MCF 10A (cell line): ENCODE measurements at regions not wholly inside any gene's neighbourhood (a gene's known extent, or its start where the extent isn't known, plus 50 kb on each side); places are given as distances from the start of the nearest gene placed in this dataset.

Source experiments
- BruUV-seq: library from RNA; stranded (reverse); fragments of 400-500 nt; replicated peaks from 2 replicates; lab custom pipeline; 2021; lab: Mats Ljungman, UMichigan
- CTCF ChIA-PET: fragments of 300-600 bp; sonication (Branson Sonifier 250); formaldehyde crosslinking; extraction: SDS; loops from one replicate; lab custom pipeline; 2021; ENCODE audit warnings: antibody characterized with exemption, inconsistent platforms; lab: Yijun Ruan, JAX
- POLR2A ChIA-PET: fragments of 300-600, 350-650 bp; sonication (Branson Sonifier 250); formaldehyde crosslinking; extraction: SDS; loops from one replicate; lab custom pipeline; 2020; ENCODE audit warnings: antibody characterized with exemption, inconsistent platforms; lab: Yijun Ruan, JAX
- DNase-seq: peaks from one replicate; pipeline ENCODE4 v3.0.0-alpha.2; 2018; ENCODE audit not compliant: unreplicated experiment
- H3K27ac Mint-ChIP-seq: one replicate; pipeline ENCODE4 v1.8.0; 2022; ENCODE audit warnings: mild to moderate bottlenecking, low read depth, mixed read lengths; ENCODE audit not compliant: unreplicated experiment
- H3K27me3 Mint-ChIP-seq: one replicate; pipeline ENCODE4 v1.8.0; 2022; ENCODE audit warnings: mixed read lengths; ENCODE audit not compliant: insufficient read depth, unreplicated experiment
- H3K36me3 Mint-ChIP-seq: one replicate; pipeline ENCODE4 v1.8.0; 2022; ENCODE audit warnings: mild to moderate bottlenecking, moderate library complexity, mixed read lengths; ENCODE audit not compliant: insufficient read depth, unreplicated experiment
- H3K4me1 Mint-ChIP-seq: one replicate; pipeline ENCODE4 v1.8.0; 2022; ENCODE audit warnings: mixed read lengths; ENCODE audit not compliant: insufficient read depth, unreplicated experiment
- H3K4me3 Mint-ChIP-seq: one replicate; pipeline ENCODE4 v1.8.0; 2022; ENCODE audit warnings: mild to moderate bottlenecking, moderate library complexity, mixed read lengths; ENCODE audit not compliant: unreplicated experiment
- H3K9me3 Mint-ChIP-seq: one replicate; pipeline ENCODE4 v1.8.0; 2022; ENCODE audit warnings: mixed read lengths; ENCODE audit not compliant: unreplicated experiment
- CTCF ChIP-seq: fragments of 200-600 bp; IDR thresholded peaks from one replicate; pipeline ENCODE4 v1.8.0; 2022; ENCODE audit warnings: antibody characterized with exemption, mild to moderate bottlenecking; ENCODE audit not compliant: unreplicated experiment
- intact Hi-C: fragments of 100-400 bp; cut with micrococcal nuclease; formaldehyde crosslinking; loops from 2 replicates; pipeline ENCODE4 v1.14.1; 2022

- intact Hi-C loops: loop anchor here (1.0 to 2.0 kb wide), 7 partner anchors 55 to 452 kb away; partner anchors contain the start of gene GLUL
- peak; percentile 94 for DNase-seq
- ChIA-PET CTCF (interaction anchor here (0.6 to 11.8 kb wide), 78 partner anchors 9 to 859 kb away, joined by 3 to 353 read pairs (median 6); partner anchors contain the start of genes GLUL, RNASEL and TEDDM1), POLR2A (interaction anchor here (0.6 to 9.7 kb wide), 38 partner anchors 10 to 651 kb away, joined by 3 to 321 read pairs (median 6); partner anchors contain the start of gene RNASEL)
- Mint-ChIP-seq H3K4me3 (peak overlapping the region; percentile 28), H3K36me3 (peaks cover 1% of the 10 kb centered on the region), H3K27me3 (no peaks in the 10 kb centered on the region), H3K4me1 (peaks cover 53% of the 10 kb centered on the region), H3K9me3 (no peaks in the 10 kb centered on the region), H3K27ac (peak overlapping the region; percentile 97)
- no TSS peak for BruUV-seq
- TF ChIP-seq CTCF: peak; percentile 95
These were observed 81.7 kb upstream of the ZNF648 start for GRCh38 chr1:182143154-182143657.

- Mint-ChIP-seq H3K36me3 (no peaks in the 10 kb centered on the region), H3K4me3 (no peak overlapping the region), H3K9me3 (no peaks in the 10 kb centered on the region)
These were observed 81.1 kb upstream of the ZNF648 start for GRCh38 chr1:182142621-182143020.

GRCh38 chr1:182141040-182141439 lies 79.5 kb upstream of the ZNF648 start:
- peak; percentile 24 for DNase-seq
- no peaks in the 10 kb centered on the region for H3K36me3 Mint-ChIP-seq
- peak overlapping the region; percentile 9 for H3K27ac Mint-ChIP-seq
- H3K4me1 Mint-ChIP-seq: peaks cover 48% of the 10 kb centered on the region
- ChIA-PET POLR2A (interaction anchor here (0.6 to 2.9 kb wide), 14 partner anchors 9 to 488 kb away, joined by 3 to 21 read pairs (median 3); no protein-coding TSS in a partner anchor), CTCF (interaction anchor here (0.6 to 11.8 kb wide), 17 partner anchors 12 to 664 kb away, joined by 3 to 353 read pairs (median 5); partner anchors contain the start of genes GLUL and TEDDM1)
- no peak overlapping the region for H3K4me3 Mint-ChIP-seq
- no peak for TF ChIP-seq CTCF
- intact Hi-C loops: no loop called here
- no peaks in the 10 kb centered on the region for H3K27me3 Mint-ChIP-seq
- BruUV-seq: no TSS peak
- H3K9me3 Mint-ChIP-seq: no peaks in the 10 kb centered on the region

More at GRCh38 chr1:182142621-182143020, 81.1 kb upstream of the ZNF648 start:
- TF ChIP-seq CTCF: no peak
- intact Hi-C loops: loop anchor here (1.0 to 2.0 kb wide), 7 partner anchors 56 to 453 kb away; partner anchors contain the start of gene GLUL
- DNase-seq: no peak
- Mint-ChIP-seq H3K4me1 (peaks cover 53% of the 10 kb centered on the region), H3K27ac (peak overlapping the region; percentile 97), H3K27me3 (no peaks in the 10 kb centered on the region)
- ChIA-PET POLR2A (interaction anchor here (0.7 to 9.7 kb wide), 24 partner anchors 10 to 447 kb away, joined by 3 to 321 read pairs (median 11); partner anchors contain the start of gene RNASEL), CTCF (interaction anchor here (0.6 to 11.8 kb wide), 59 partner anchors 10 to 887 kb away, joined by 3 to 353 read pairs (median 7); partner anchors contain the start of genes GLUL, RNASEL and TEDDM1)
- no TSS peak for BruUV-seq

GRCh38 chr1:182139496-182139895 lies 78.0 kb upstream of the ZNF648 start:
- peaks cover 33% of the 10 kb centered on the region for H3K4me1 Mint-ChIP-seq
- DNase-seq: no peak
- ChIA-PET CTCF (interaction anchor here (0.6 to 9.4 kb wide), 6 partner anchors 36 to 257 kb away, joined by 3 to 353 read pairs (median 48); partner anchors contain the start of genes GLUL and TEDDM1), POLR2A (interaction anchor here (0.8 to 2.9 kb wide), 4 partner anchors 11 to 51 kb away, joined by 3 to 21 read pairs (median 6); no protein-coding TSS in a partner anchor)
- intact Hi-C loops: no loop called here
- H3K4me3 Mint-ChIP-seq: no peak overlapping the region
- no peaks in the 10 kb centered on the region for H3K9me3 Mint-ChIP-seq
- H3K36me3 Mint-ChIP-seq: no peaks in the 10 kb centered on the region
- no peak for TF ChIP-seq CTCF
- no peak overlapping the region for H3K27ac Mint-ChIP-seq
- no TSS peak for BruUV-seq
- no peaks in the 10 kb centered on the region for H3K27me3 Mint-ChIP-seq
